Right renal cortex interstitium (tissue), 3 donors: ENCODE measurements at regions not wholly inside any gene's neighbourhood (a gene's known extent, or its start where the extent isn't known, plus 50 kb on each side); places are given as distances from the start of the nearest gene placed in this dataset.

Experiments
- DNase-seq, 3 donors: peaks; one replicate each; pipeline ENCODE4 v3.0.0-alpha.2; 2013; ENCODE audit warnings: low read depth in 3 of 3, low spot score in 2 of 3

DNA sequence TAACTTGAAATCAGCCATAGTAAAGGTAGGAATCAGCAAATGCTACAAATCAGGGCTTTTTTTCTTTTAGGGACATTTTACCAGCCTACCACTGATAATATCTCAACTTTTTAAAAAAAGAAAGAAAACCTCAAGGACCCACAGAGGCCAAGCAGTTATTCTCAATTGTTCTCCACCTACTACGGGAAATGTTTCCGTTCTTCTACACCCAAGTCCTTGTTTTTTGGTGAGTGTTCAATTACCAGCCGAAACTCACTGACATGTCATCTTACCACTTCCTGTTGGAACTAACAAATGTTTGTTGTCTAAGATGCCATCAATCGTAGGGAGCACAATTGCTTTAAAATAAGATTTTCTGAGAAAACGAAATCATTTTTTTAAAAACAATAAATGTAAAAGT is 50.2 kb upstream of the CDK1 start:
- no peak for DNase-seq

DNA sequence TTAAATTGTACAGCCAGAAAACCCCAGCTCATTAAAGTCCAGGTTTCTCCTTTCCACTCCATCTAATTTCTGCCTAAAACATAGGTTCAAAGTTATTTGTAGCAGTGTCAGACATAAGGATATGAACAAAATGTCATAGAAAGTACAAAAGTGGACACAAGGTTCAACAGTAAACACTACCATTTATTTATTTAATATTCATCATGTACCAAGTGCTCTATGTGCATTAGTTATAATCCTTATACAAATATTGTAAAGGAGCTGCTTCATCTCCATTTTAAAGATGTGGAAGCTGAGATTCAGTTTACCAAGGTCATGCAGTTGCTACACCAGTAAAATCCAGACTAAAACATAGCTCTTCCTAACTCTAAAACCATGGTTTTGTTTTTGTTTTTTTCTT is 52.0 kb upstream of the CDK1 start:
- no peak for DNase-seq

DNA sequence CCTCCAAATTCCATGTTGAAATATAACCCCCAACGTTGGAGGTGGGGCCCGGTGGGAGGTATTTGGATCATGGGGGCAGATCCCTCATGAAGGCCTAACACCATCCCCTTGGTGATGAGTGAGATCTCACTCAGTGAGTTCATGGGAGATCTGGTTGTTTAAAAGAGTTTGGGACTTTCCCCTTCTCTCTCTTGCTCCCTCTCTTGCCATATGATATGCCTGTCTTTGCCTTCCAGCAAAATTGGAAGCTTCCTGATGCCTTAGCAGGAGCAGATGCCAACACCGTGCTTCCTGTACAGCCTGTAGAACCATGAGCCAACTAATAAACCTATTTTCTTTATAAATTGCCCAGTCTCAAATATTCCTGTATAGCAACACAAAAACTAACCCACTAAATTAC is 55.7 kb upstream of the CDK1 start:
- DNase-seq: no peak

DNA sequence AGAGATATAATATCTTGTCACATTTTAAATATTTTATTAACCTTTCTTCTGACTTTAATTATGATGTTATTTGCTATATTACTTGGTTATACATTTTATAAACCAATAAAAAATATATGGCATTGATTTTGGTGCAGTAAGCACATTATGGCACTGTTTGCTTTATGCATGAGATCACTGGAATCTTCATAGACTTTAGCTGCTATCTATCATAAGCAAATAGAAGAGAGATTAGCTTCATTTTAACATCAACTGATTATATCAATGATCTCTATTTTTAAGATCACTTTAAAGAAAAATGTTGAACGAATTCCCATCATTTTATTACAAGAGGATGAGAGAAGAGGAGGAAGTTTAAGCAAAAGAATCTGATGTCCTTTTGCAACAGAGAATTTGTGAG is 58.6 kb upstream of the CDK1 start:
- no peak for DNase-seq

DNA sequence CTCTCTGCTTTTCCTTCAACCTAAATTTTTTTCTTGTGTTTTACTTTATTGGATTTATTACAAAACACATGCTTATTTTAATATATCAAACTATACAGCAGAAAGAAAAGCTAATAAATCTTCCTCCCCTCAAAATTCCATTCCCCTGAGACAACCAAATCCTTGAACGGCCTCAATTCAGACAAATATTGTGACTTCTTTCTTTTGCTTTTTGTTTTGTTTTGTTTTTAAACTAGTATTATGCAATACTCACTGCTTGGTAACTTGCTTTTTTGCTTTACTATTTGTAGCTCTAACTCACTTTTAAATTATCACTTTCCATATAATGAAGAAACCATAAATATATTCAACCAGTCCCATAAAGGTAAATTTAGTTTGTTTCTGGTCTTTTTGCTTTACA is 59.4 kb upstream of the CDK1 start:
- no peak for DNase-seq

DNA sequence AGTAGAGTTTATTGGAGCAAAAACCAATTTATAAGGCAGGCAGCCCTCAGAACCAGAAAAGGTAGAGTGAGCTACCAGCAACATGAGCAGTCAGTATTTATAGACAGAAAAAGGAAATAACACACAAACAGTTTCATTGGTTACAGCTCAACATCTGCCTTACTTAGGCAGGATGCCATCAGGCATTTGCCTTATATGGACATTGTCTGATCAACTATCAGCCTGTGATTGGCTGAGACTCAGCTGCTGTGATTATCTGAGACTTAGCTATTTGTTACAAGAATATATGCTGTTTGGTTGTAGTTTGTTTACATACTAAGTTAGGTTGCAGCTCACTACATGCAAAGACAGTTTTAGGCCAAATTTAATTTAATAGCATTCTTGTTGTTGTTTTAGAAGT is 60.4 kb upstream of the CDK1 start:
- no peak for DNase-seq

DNA sequence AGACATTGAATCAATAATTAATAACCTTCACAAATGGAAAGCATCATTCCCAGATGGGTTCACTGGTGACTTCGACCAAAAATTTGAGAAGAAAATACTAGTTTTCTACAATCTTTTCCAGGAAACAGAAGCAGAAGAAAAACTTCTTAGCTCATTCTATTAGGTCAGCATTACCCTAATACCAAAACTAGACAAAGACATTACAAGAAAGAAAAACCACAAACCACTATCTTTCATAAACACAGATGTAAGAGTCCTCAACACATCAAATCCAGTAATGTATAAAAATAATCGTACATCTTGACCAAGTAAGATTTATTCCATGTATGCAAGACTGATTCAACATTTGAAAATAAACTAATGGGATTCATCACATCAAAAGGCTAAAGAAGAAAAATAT is 64.0 kb upstream of the CDK1 start:
- DNase-seq: no peak

DNA sequence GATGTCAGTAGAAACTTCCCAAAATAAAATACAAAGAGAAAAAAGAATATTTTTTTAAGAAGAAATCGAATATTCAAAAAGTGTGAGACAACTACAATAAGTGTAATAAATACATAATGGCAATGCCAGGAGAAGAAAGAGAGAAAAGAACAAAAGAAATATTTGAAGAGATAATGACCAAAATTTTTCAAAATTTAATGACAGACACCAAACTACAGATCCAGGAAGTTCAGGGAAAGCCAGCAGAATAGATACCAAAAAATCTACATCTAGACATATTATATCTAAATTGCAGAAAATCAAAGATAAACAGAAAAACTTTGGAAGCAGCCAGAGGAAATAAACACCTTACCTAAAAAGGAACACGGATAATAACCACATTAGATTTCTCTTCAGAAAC is 66.8 kb upstream of the CDK1 start:
- no peak for DNase-seq

DNA sequence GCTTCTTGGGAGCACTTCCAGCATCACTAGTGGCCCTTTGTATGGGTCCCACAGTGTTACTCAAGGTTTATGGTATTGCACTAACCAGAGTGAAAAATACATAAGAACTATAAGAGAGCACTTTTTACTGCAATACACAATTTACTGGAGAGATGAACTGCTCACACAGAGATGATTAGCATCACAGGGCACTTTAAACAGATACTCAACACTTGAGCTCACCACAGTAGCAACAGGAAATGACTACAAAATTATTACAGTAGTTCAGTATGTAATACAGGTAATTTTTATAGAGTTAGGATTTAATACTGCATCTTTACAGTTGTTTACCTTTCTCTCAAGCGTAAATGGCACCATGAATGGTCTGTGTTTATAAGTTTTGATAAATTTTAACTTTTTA is 68.2 kb upstream of the CDK1 start:
- DNase-seq: no peak

DNA sequence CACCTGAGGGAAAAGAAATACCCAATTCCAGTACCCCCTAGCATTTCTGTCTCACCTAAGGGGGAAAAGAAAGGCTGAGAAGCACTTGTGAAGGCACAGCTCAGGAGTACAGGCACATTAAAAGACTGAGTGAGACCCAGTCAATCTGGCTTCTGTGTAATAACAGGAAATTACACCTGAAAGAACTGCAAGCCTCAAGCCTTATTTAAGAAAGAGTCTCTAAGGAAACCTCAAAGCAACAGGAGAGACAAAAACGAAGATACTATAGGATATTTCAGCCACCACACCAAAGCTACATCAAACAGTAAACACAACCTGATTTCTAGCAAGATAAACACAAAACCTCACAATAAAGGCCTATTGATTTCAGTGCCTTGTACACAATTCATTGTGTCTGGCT is 69.6 kb upstream of the CDK1 start:
- no peak for DNase-seq

DNA sequence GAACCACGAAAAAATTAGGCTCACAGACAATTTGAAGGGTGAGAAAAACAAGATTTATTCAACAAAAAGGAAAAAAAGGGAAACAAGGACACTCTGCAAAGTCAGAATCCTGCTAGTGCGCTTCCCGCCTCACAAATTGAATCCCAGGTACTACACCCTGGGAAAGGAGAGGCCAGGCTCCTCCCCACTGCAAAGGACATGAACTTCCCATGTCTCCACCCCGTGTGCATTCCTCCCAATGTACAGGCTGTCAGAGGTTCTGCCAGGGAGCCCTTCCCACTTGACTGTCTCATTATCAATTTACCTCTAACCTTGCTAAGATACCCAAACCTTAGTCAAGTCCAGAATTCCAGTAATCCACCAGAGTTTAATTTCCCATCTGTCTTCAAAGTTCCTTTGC is 70.4 kb upstream of the CDK1 start:
- DNase-seq: no peak

DNA sequence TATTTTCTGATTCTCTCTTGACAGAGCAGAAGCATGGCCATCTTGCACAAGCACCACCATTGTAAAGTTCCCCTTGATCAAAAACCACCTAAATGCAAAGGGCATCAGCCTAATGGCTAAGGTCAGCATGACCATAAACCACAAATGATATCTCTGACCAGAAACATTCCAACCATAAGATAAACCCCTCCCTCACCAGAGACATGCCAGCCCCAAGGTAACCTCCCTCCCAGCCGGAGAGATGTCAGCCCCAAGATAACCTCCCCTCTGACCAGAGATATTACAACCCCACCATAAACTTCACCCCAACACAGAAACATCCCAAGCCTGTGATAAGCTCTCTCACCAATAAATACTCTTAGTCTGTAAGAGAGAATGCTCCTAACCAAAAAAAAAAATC is 72.1 kb upstream of the CDK1 start:
- no peak for DNase-seq

DNA sequence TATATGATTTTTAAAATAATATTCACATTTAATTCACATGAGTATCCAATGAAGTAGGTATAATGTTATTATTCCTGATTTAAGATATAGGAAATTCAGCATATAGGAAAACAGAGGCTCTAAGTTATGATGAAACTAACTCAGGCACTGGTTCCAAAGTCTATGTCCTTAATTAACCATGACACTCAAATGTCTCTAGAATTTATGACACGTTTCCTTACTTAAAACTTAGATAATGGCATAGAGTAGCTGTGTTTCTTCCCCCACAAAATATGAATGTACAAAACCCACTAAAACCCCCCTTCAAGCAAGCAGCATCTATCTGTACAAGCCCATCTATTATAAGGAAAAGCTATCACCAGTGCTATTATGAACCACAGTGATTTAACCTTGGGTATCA is 72.9 kb upstream of the CDK1 start:
- no peak for DNase-seq

DNA sequence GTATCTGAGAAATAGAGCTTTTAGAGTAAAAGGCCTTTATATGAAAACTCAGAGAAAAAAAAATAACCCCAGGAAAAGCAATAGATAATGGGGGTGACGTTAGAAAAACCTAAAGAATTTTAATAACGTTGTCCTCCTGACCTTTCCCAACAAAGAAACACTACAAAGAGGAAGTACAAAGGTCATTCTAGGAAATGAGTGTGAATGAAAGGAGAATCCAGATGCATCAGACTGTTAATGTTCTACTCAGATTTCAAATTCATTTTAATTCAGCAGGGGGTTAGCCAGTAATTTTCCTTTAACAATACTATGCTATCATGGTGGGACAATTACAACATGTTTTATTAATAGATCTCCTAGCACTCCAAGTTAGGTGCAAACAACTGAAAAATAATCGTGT is 73.8 kb upstream of the CDK1 start:
- DNase-seq: no peak

DNA sequence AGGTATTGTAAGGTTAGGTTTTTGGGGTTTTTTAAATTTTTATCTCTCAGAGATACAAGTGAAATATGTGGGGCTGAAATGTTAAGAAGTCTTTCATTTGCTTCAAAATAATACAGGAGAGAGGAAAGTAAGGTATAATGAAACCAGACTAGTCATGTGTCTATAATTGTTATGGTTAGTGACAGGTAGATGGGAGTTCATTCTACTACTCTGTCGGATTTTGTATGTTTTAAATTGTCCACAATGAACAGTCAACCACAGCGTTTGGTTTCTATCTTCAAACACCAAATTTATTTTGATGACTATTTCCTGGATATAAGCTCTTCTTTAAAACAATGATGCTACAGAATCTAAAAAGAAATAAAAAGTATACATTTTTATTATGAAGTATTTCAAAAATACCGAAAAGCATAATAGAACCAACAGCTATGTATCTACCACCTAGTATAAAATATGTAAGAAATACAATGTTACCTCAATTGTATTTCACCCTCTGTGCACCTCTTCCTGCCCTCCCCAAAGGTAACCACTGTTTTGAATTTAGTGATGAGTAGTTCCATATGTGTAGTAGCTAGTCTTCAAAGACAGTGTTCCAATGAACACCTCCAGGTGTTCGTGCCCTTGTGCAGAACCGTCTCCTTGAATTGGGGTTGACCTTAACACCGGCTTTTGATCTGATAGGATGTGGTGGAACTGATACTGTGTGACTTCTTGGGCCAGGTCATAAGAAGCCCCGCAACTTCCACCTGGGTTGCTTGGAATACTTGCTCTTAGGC is 74.8 kb upstream of the CDK1 start:
- DNase-seq: no peak

DNA sequence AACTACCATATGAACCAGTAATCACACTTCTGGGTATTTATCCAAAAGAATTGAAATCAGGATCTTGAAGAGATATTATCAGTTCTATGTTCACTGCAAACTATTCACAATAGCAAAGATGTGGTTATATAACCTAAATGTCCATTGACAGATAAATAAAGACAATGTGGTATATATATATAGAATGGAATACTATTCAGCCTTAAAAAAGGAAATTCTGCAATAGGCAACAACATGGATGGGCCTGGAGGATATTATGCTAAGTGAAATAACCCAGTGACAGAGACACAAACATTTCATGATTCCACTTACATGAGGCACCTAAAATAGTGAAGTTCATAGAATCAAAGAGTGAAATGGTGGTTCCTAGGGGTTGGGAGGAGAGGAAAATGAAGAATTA is 90.6 kb upstream of the CDK1 start:
- DNase-seq: no peak

DNA sequence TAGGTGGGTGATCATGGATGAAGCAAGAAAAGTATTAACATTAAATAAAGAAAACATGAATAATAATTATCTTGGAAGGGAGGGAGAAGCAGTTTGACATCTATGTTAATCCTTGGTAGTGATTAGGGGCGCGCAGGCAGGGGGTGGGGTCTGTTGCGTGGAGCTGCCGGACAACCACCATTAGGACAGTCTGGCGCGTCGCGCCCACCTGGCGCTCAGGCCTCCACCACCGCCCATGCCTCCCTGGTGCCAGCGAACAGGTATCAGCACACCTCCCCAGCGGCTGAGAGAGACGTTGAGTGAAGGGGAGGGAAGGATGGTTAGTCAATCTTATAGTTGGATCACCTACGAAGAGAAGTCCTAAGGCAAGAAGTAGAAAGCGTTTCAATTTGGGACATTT is 94.2 kb upstream of the CDK1 start:
- no peak for DNase-seq

DNA sequence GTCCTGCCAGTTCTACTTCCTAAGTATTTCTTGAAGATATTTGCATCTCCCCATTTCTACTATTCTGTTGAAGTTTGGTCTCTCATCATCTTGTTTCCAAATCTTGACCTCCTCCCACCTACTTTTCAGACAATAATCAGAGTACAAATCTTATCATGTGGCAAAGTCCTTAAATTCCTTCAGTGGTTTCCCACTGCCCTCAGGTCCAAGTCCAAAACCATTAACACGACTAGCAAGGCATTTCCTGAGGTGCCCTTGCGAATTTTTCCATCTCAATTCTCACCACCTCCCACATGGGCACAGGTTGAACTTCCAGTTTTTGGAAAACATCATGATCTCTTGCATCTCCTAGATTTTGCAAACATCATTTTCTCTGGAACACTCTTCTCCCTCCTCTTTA is 97.2 kb upstream of the CDK1 start:
- no peak for DNase-seq

DNA sequence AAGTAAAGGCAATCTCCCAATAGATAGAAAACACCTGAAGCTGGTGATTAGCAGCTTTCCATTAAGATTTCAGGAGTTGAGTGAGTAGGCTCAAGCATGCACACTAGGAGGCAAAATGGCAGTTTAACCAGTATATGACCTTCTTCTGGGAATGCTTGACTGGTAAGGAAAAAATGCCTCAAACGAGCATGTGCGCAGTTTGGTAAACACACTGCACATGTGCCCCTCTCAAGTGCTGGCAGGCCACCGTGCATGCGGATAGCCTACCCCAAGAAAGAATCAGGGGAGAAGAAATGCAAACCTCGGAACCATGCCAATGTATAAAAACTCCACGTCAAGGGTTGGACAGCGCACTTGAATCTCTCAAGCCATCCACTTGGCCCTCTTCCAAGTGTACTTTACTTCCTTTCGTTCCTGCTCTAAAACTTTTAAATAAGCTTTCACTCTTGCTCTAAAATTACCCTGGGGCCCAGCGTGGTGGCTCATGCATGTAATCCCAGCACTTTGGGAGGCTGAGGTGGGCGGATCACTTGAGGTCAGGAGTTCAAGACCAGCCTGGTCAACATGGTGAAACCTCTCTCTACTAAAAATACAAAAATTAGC is 98.8 kb upstream of the CDK1 start:
- DNase-seq: no peak

DNA sequence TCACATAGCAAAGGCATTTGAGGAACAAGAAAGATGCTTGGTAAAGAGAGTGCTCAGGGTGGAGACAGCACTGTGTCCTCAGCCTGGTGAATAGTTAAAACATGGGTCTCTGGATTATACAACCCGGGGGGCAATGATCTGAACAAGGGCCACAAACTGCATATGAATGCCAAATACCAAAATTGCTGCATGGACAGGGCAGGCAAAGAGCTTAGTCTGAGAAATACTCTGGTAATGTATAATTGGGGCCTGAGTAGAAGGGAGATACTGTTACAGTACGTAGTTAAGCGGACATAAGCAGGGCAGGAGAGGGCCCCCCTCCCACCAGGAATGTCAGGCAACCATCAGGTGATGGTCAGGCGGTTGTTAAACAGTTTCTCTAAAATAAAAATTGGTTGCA is 99.3 kb upstream of the CDK1 start:
- no peak for DNase-seq

DNA sequence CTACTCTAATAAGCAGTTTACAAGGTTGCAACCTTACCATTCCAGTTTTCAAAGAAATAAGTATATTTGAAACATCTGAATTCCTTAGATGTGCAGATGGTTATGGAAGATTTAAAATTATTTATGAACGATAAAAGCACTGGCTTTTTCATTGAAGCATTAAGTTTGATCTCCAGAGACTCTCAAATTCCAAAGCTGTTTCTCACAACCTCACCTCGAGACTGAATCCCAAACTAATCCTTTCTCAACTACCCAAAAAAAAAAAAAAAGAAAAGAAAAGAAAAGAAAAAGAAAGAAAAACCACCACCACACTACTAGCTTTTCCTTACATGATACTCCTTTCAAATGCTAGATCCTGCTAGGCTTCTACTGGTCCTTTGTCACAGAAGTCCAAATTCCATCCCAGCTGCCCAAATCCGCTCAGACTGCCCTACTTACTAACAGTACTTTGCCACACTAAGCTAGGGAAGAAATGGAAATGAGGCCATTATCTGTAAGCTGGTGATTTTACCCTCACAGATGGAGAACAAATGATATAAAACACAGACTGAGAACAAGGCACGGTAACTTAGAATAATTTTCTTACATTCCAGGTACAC is 100.6 kb upstream of the CDK1 start:
- no peak for DNase-seq

DNA sequence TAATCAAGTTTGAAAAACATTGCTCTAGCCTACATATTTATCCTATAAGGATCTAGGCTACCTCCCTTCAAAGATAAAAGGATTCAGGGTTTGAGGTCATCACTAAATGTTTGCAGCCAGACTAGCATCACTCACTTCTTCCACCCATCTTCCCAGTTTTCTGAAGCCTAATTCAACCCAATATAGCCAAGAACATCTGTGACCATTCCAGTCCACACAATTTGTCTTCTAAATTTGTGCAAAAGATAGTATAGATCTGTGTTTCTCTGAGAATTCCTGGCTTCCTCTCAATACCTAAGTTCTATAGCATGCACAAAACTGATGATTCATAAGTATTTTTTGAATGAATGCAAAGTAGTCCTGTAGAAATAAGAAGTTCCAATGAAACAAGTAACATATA is 103.0 kb upstream of the CDK1 start:
- DNase-seq: no peak

DNA sequence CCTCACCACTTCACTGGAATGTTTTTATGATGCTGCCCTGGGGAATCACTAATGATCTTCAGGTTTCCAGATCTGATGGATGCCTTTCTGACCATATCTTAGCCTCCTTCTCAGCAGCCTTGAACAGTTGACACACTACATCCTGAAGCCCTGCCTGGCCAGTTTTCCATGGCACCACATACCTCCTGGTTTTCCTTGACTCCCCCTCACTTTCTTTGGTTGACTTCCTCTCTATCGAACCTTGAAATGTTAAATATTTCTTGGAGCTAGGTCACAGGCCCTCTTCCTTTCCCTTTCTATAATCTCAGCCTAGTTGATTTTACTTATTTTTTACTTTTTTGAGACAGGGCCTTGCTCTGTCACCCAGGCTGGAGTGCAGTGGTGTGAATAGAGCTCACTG is 108.8 kb upstream of the CDK1 start:
- no peak for DNase-seq
